GOT3 (cell line): ENCODE measurements at regions not wholly inside any gene's neighbourhood (a gene's known extent, or its start where the extent isn't known, plus 50 kb on each side); places are given as distances from the start of the nearest gene placed in this dataset.
"Not testable (repeated sequence)": the region's sequence is repeated elsewhere in the genome, so short reads cannot be mapped to it uniquely, and the experiment has no call there.

Experiments used
- DNase-seq: peaks from one replicate; lab custom pipeline; 2025; ENCODE audit warnings: mixed read lengths; lab: John Stamatoyannopoulos, UW

DNA sequence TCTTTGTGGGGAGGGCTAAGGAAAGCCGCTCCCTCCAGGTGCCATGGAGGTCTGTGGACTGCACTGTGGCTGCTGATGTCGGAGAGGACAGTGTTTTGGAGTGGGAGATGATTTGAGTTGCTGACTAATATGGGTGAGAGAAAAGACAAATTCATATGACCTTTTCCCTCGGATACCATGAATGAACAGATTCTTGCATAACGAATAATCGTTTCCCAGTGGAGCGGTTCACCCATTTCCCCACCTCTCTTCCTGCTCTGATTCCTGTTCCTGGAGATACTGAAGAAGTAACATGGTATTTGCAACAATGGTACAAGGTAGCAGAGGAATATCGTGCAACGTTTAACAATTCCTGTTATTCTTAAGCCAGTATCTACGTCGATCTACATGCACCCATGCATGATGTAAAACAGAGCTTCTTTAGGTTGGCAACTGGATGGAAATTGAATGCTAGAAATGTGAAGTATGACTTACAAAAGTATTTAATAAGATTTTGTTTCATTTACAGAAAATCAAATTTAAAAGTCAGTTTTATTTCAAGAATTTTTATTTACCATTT is 227.1 kb downstream of the TOMM20 start:
- DNase-seq, result no peak

DNA sequence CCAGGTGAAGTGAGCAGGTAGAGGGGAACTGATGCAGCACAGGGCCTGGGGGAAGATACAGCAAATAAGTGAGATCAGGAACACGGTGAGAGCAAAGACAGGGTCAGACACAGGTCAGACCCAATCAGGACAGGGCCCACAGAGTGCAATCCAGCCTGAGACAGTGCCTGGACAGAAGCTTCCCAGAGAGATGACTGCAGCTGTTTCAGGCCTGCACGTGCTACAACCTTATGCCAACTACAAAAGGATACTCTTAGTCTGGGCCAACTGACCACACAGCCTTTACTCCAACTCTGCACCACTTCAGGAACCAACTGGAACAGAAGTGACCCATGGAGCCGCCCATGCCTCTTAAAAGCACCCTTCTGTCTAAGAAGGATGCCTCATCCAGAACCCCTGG is 228.0 kb downstream of the TOMM20 start:
- DNase-seq, result no peak

GRCh38 chr1:234899730-234900072 is 228.9 kb downstream of the TOMM20 start:
- DNase-seq, result no peak

- no peak for DNase-seq
Measured at GRCh38 chr1:234899041-234899729, 229.5 kb downstream of the TOMM20 start.

DNA sequence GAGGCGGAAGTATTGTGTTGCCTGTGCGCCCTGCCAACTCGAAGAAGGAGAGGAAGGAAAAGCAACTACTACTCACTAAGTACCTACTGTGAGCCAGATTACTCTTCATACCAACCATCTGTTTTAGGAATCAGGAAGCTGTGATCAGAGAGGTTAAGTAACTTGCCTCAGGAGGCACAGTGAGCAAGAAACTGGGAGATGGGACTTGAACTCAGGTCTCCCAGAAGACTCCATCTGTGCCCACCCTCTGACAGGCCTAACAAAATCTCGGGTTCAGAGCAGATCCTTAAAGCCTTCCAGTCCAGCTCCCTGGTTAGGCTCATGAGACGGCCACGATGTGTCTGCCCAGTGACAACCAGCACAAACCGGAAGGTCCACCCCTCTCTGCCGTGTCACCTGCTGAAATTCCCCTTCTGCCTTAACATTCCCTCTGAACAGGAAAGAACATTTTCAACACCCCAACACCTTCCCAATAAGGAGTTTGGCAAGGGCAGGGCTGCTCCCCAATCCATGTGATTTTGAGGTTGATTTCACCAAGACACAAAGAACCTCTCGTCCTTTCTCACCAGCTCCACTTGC is 230.1 kb downstream of the TOMM20 start:
- no peak for DNase-seq

- DNase-seq, result no peak
Measured at GRCh38 chr1:234897754-234898454, 230.7 kb downstream of the TOMM20 start.

GRCh38 chr1:234897390-234897749 is 231.3 kb downstream of the TOMM20 start:
- DNase-seq, result no peak

DNA sequence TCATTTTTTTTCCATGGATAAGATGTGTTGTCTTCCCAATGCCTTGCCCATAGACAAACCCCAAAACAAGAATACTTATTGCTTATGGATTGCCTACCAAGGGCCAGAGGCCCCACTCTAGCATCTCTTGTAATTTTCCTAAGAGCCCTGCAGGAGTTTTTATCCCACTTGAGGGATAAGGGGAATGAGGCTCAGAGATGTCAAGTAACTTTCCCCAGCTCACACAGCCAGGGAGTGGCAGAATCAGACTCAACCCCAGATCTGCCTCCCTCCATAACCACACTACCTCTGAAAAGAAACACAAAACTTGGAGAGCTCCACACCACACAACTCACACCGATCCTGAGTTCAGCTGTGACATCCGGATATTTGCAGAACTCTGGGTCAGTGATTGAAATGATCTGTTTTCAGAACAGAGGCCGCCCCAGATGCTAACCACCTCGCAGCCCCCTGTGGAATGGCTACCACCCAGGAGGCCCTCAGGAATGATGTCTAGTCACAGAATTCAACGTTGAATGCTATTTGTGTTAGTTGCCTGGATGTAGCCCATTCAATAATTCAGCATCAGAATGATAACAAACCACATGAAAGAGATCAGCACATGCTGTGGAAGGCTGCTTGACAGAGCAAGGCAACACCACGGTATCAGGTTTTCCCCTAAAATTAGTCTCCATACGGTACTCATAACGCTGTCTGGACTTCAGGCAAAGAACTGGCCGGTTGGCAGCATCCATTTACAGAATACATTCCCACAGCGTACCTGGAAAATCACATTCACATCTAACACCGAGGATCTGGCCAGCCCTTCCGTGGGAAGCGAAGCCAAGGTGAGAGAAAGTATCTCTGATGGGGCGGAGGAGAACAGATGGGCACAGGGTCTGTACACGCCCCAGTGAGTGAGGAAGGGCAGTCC is 231.9 kb downstream of the TOMM20 start:
- no peak for DNase-seq

DNA sequence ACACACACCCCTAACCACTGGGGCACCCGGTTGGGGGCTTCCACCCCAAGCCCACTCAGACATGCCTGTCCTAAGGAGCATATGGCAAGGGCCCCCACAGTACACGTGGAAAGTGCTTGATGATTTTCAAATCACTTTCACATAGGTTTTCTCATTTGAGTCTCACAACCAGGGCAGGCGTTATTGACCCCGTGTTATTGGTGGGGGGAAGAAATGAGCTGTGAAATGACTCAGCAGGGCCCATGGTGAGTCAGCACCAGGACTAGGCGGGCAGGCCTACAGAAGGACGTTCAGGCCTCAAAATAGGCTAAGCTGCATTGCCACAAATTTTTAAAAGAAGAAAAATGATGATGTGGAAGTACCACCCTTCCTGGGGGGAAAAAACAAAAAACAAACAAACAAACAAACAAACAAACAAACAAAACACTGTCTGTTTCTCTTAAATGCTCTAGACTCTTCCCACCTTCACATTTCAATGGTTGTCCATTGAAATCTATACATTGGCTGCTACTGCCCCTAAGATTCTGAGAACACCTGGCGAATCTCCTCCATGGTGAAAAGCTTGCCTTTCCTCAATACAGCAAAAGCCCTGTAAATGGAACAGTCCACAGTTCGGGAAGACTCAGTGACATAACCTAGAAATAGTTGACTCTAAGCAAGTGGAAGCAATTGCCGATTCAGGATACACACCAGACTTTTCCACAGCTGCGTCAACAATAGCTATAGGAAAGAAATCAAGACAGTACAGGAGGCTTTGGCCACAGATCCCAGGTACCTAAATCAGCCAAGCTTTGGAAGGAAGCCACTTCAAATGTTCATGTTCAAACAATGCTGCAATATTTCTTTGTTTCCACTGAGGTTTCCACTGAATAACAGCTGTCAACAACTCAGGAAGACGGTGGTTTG is 234.7 kb downstream of the TOMM20 start:
- no peak for DNase-seq

DNA sequence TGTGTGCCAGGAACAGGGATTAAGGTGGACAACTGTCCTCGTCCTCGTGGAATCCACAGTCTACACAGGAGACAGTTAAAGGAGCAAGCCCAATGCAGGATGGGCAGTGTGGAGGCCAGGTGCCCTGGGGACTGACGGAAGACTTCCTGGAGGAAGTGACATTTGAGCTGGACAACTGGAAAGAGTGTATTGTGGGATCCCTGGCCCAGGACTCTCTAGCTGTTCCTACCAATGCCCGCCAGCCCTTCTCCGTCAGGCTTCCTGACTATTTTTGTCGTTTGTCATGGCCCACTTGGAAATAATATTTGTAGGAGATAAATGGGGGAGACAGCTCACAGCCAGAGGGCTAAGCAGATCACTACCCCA is 235.3 kb downstream of the TOMM20 start:
- no peak for DNase-seq

- no peak for DNase-seq
Measured at GRCh38 chr1:234892642-234893041, 236.0 kb downstream of the TOMM20 start.

GRCh38 chr1:234891427-234891826 is 237.2 kb downstream of the TOMM20 start:
- DNase-seq, result no peak

- DNase-seq, result no peak
Measured at GRCh38 chr1:234889643-234890042, 239.0 kb downstream of the TOMM20 start.

- DNase-seq, result not testable (repeated sequence)
Measured at GRCh38 chr1:234888247-234888646, 240.4 kb downstream of the TOMM20 start.

DNA sequence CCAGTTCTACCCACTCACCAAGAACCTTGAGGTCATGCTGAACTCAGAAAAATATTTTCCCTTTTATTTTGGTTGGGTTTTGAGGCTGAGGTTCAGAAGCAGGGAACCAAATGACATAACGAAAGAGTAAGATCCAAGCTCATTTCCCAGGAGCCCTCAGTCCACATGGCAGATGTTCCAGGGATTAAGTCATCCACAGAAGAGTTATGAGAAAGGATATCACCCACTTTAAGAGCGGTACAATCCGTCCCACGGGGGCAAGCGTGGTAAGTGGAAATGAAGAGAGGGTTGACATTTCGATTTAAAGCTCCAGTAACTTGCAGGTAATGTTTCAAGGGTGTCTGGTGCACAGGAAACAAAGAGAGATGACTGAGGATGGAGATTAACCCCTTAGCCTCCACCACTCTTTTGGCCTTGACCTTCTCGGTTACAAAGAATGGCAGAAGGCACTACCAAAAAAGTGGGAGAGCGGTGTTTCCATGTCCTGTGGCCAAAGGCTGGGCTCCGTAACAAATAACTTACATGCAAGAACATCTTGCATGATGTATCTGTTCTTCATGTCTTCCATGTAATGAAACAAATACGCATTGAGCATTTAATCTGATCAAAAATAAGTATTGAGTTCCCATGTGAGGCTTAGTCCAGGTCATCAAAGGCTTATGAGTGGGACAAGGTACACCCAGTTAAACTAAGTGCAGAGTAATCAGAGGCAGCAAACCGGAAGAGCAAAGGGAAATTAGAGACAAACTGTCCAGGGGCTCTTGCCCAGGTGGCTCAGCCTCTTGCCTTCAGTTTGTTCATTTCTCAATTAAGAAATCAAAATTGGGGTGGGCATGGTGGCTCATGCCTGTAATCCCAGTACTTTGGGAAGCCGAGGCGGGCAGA is 241.4 kb downstream of the TOMM20 start:
- no peak for DNase-seq

DNA sequence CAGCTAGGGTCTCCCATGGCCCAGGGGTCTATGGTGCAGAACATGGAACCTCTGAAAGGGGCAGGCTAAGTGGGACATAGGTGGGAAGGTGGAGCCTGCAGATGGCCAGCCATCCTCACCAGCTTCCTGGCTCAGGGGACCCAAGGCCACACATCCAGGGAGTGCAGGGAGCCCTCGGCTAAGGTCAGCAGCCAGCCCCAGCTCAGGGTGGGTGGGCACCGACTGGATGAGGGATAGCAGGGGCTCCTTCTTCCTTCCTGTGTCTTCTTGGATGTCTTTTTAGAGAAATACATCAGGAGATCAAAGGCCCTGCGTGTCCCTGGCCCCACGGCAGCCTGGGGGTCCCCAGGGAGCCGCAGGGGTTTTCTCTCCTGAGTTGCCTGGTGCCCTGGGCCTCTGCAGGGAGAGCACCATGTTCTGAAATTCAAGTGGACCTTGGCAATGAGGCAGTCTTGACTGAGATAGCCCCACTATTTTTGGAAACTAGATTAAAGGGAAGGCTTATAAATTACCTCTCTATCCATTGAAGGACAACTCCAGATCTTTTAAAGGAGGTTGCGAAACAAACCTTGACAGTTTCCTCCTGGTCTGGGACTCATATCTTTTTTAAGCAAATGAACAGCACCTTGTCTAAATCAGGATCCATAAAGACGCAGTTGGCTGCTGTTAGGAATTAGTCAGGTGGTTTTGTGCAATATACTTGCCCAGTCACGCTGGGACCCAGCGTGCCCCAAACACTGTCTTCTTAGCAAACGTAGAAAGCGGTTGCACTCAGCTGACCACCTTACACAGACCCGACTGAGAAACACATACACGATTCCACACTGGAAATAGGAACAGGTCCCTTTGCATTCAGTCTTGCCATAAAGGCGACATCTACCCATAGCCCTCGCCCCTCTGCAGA is 242.3 kb downstream of the TOMM20 start:
- DNase-seq, result no peak

DNA sequence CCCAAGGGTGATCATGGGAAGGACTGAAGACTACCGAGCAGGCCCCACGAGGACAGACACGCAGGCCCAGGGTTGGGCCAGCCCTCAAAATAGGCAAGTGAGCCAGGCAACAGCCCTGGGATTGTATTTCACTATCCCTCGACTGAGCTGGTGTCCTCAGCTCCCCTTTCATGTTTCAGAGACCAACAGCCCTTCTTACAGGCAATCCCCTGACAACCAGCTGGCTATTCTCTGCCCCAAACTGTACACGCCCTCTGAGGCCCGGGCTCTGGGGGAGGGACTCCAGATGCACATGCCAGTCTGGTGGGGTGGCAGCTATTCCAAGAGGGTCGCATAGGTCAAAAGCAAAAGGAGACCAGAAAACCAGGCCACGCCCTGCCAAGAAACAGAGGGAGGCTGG is 243.0 kb downstream of the TOMM20 start:
- no peak for DNase-seq

- no peak for DNase-seq
Measured at GRCh38 chr1:234884701-234885100, 243.9 kb downstream of the TOMM20 start.

DNA sequence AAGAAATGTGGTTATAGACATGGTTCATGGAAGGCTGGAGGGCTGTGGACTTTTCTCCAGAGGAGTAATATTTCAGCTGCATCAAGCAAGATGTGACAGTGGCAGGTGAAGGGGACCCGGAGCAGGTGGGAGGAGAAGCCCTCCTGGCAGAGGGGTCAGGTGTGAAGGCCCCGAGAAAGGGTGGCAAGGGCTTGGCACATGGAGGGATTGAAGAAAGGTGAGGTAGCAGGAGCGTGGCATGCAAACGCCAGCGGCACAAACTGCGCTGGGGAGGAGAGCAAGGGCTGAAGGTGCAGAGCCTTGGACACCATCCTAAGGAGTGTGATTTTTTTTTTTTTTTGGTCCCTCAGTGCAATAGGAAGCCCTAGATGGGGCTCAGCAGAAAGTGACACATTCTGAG is 244.6 kb downstream of the TOMM20 start:
- no peak for DNase-seq
